Mesothelial cell of epicardium (in vitro differentiated cells): ENCODE measurements at regions not wholly inside any gene's neighbourhood (a gene's known extent, or its start where the extent isn't known, plus 50 kb on each side); places are given as distances from the start of the nearest gene placed in this dataset.
"Not testable (repeated sequence)": the region's sequence is repeated elsewhere in the genome, so short reads cannot be mapped to it uniquely, and the experiment has no call there.

Experiments
- DNase-seq, 2 experiments: peaks; one replicate each; pipeline ENCODE4 v3.0.0; 2021; ENCODE audit warnings: low spot score in 2 of 2; ENCODE audit not compliant: unreplicated experiment in 2 of 2
- H3K27ac Mint-ChIP-seq: 2 replicates; pipeline ENCODE4 v1.8.0; 2021; ENCODE audit warnings: mixed read lengths
- H3K27me3 Mint-ChIP-seq: 2 replicates; pipeline ENCODE4 v1.8.0; 2021; ENCODE audit warnings: low read depth, mixed read lengths
- H3K36me3 Mint-ChIP-seq: 2 replicates; pipeline ENCODE4 v1.8.0; 2021; ENCODE audit warnings: mixed read lengths
- H3K4me1 Mint-ChIP-seq: 2 replicates; pipeline ENCODE4 v1.8.0; 2021; ENCODE audit warnings: mixed read lengths
- H3K4me3 Mint-ChIP-seq: 2 replicates; pipeline ENCODE4 v1.8.0; 2021; ENCODE audit warnings: mild to moderate bottlenecking, moderate library complexity, mixed read lengths
- H3K9me3 Mint-ChIP-seq: 2 replicates; pipeline ENCODE4 v1.8.0; 2021; ENCODE audit warnings: mixed read lengths
- CTCF ChIP-seq: fragments of 200-600 bp; sonication (generic); IDR thresholded peaks from one replicate; pipeline ENCODE4 v1.5.0; 2021; ENCODE audit warnings: antibody characterized with exemption; ENCODE audit not compliant: unreplicated experiment

DNA sequence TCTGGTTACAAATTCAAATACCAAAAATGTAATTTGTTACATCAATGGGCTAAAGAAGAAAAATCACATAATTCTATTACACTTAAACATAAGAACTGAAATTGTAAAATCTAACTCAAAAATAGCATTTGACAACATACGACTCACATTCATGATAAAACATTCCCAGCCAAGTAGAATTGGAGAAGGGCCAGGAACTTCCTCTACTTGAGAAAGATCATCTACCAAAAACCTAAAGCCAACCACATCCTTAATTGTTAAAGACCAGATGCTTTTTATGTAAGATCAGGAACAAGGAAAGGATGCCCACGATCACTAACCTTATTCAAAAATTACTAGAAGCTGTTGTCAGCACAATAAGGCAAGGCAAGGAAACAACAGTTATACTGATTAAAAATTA lies 1819.8 kb upstream of the C9orf72 start:
- Mint-ChIP-seq H3K4me3 (no peak overlapping the region), H3K4me1 (peaks cover 4% of the 10 kb centered on the region), H3K36me3 (no peaks in the 10 kb centered on the region), H3K9me3 (peaks cover 3% of the 10 kb centered on the region), H3K27me3 (no peaks in the 10 kb centered on the region), H3K27ac (no peak overlapping the region)
- TF ChIP-seq CTCF: no peak
- no peak for DNase-seq

- DNase-seq: no peak
- H3K4me1 Mint-ChIP-seq: no peaks in the 10 kb centered on the region
- H3K36me3 Mint-ChIP-seq: peaks cover 1% of the 10 kb centered on the region
- no peaks in the 10 kb centered on the region for H3K27me3 Mint-ChIP-seq
- no peak overlapping the region for H3K4me3 Mint-ChIP-seq
- peaks cover 7% of the 10 kb centered on the region for H3K9me3 Mint-ChIP-seq
- no peak for TF ChIP-seq CTCF
- no peak overlapping the region for H3K27ac Mint-ChIP-seq
These were observed 1821.6 kb upstream of the C9orf72 start for GRCh38 chr9:29394855-29395254.

GRCh38 chr9:29397148-29397547 lies 1823.9 kb upstream of the C9orf72 start:
- no peak for DNase-seq
- no peak for TF ChIP-seq CTCF
- Mint-ChIP-seq H3K27ac (no peak overlapping the region), H3K27me3 (no peaks in the 10 kb centered on the region), H3K9me3 (peaks cover 15% of the 10 kb centered on the region), H3K4me1 (no peaks in the 10 kb centered on the region), H3K36me3 (peaks cover 1% of the 10 kb centered on the region), H3K4me3 (no peak overlapping the region)

- Mint-ChIP-seq H3K4me3 (no peak overlapping the region), H3K4me1 (peaks cover 3% of the 10 kb centered on the region), H3K36me3 (no peaks in the 10 kb centered on the region), H3K27me3 (no peaks in the 10 kb centered on the region), H3K27ac (no peak overlapping the region), H3K9me3 (no peaks in the 10 kb centered on the region)
- no peak for TF ChIP-seq CTCF
- no peak for DNase-seq
These were observed 1842.9 kb upstream of the C9orf72 start for GRCh38 chr9:29416204-29416603.

GRCh38 chr9:29422438-29422837 lies 1849.2 kb upstream of the C9orf72 start:
- H3K27ac Mint-ChIP-seq: no peak overlapping the region
- H3K4me3 Mint-ChIP-seq: no peak overlapping the region
- no peak for TF ChIP-seq CTCF
- H3K4me1 Mint-ChIP-seq: no peaks in the 10 kb centered on the region
- no peaks in the 10 kb centered on the region for H3K9me3 Mint-ChIP-seq
- no peaks in the 10 kb centered on the region for H3K27me3 Mint-ChIP-seq
- no peak for DNase-seq
- H3K36me3 Mint-ChIP-seq: peaks cover 2% of the 10 kb centered on the region

- Mint-ChIP-seq H3K27ac (no peak overlapping the region), H3K27me3 (no peaks in the 10 kb centered on the region), H3K36me3 (peaks cover 2% of the 10 kb centered on the region), H3K4me3 (no peak overlapping the region), H3K4me1 (peaks cover 10% of the 10 kb centered on the region), H3K9me3 (peaks cover 23% of the 10 kb centered on the region)
- DNase-seq: no peak
- no peak for TF ChIP-seq CTCF
These were observed 1858.9 kb upstream of the C9orf72 start for GRCh38 chr9:29432191-29432590.

DNA sequence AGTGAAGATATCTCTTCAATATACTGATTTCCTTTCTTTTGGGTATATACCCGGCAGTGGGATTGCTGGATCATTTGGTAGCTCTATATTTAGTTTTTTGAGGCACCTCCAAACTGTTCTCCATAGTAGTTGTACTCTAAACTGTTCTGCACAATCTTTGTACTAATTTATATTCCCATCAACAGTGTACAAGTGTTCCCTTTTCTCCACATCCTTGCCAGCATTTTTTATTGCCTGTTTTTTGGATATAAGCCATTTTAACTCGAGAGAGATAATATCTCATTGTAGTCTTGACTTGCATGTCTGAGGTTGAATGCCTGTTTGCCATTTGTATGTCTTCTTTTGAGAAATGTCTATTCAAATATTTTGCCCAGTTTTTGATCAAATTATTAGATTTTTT lies 1859.4 kb upstream of the C9orf72 start:
- H3K9me3 Mint-ChIP-seq: peaks cover 23% of the 10 kb centered on the region
- H3K36me3 Mint-ChIP-seq, H3K4me1 Mint-ChIP-seq, H3K27ac Mint-ChIP-seq, H3K4me3 Mint-ChIP-seq, H3K27me3 Mint-ChIP-seq, DNase-seq: not testable (repeated sequence)
